Activated CD4-positive, alpha-beta memory T cell treated with anti-CD3 and anti-CD28 coated beads for 36 hours (primary cell): ENCODE measurements at regions not wholly inside any gene's neighbourhood (a gene's known extent, or its start where the extent isn't known, plus 50 kb on each side); places are given as distances from the start of the nearest gene placed in this dataset.
"Not testable (repeated sequence)": the region's sequence is repeated elsewhere in the genome, so short reads cannot be mapped to it uniquely, and the experiment has no call there.

ENCODE experiments used
- CTCF ChIA-PET: fragments of 350-600 bp; sonication (Branson Sonifier 250); formaldehyde crosslinking; loops from one replicate; lab custom pipeline; 2021; ENCODE audit warnings: antibody characterized with exemption, inconsistent platforms; lab: Charles Lee
- POLR2A ChIA-PET: fragments of 350-600 bp; sonication (Branson Sonifier 250); formaldehyde crosslinking; loops from one replicate; lab custom pipeline; 2021; ENCODE audit warnings: antibody characterized with exemption; lab: Charles Lee
- DNase-seq: peaks from one replicate; pipeline ENCODE4 v3.0.0-alpha.2; 2020
- H3K27ac Mint-ChIP-seq: one replicate; pipeline ENCODE4 v1.8.0; 2021; ENCODE audit warnings: mixed read lengths
- H3K27me3 Mint-ChIP-seq: one replicate; pipeline ENCODE4 v1.8.0; 2021; ENCODE audit warnings: mixed read lengths
- H3K36me3 Mint-ChIP-seq: one replicate; pipeline ENCODE4 v1.8.0; 2021; ENCODE audit warnings: mixed read lengths
- H3K4me1 Mint-ChIP-seq: one replicate; pipeline ENCODE4 v1.8.0; 2021; ENCODE audit warnings: low read depth, mixed read lengths
- H3K4me3 Mint-ChIP-seq: one replicate; pipeline ENCODE4 v1.8.0; 2021; ENCODE audit warnings: mild to moderate bottlenecking, mixed read lengths
- H3K9me3 Mint-ChIP-seq: one replicate; pipeline ENCODE4 v1.8.0; 2021; ENCODE audit warnings: mixed read lengths
- intact Hi-C: fragments of 100-400 bp; cut with micrococcal nuclease; formaldehyde crosslinking; loops from one replicate; pipeline ENCODE4 v1.15.1; 2023

GRCh38 chr3:143901105-143901504 is 52.8 kb upstream of the SLC9A9 start:
- Mint-ChIP-seq H3K4me3 (no peak overlapping the region), H3K27ac (no peak overlapping the region), H3K36me3 (no peaks in the 10 kb centered on the region), H3K4me1 (no peaks in the 10 kb centered on the region), H3K9me3 (no peaks in the 10 kb centered on the region), H3K27me3 (peaks cover 2% of the 10 kb centered on the region)
- ChIA-PET CTCF (no interaction called here), POLR2A (no interaction called here)
- intact Hi-C loops, result no loop called here
- no peak for DNase-seq

GRCh38 chr3:143902210-143902609 is 53.9 kb upstream of the SLC9A9 start:
- H3K4me3 Mint-ChIP-seq, result no peak overlapping the region
- intact Hi-C loops, result no loop called here
- CTCF ChIA-PET, result interaction anchor here (0.9 kb wide), 1 partner anchor 8 kb away, joined by 4 read pairs; no protein-coding TSS in a partner anchor

GRCh38 chr3:143910756-143911155 is 60.9 kb upstream of the DIPK2A start:
- no peak overlapping the region for H3K4me3 Mint-ChIP-seq
- no peak for DNase-seq
- POLR2A ChIA-PET, result no interaction called here
- intact Hi-C loops, result no loop called here
- no peaks in the 10 kb centered on the region for H3K36me3 Mint-ChIP-seq
- no peaks in the 10 kb centered on the region for H3K9me3 Mint-ChIP-seq
- H3K27me3 Mint-ChIP-seq, result peaks cover 9% of the 10 kb centered on the region
- H3K4me1 Mint-ChIP-seq, result no peaks in the 10 kb centered on the region
- no peak overlapping the region for H3K27ac Mint-ChIP-seq
- CTCF ChIA-PET, result no interaction called here

More at GRCh38 chr3:143902210-143902609, 53.9 kb upstream of the SLC9A9 start:
- Mint-ChIP-seq H3K4me1 (no peaks in the 10 kb centered on the region), H3K27ac (no peak overlapping the region), H3K27me3 (peaks cover 2% of the 10 kb centered on the region), H3K36me3 (no peaks in the 10 kb centered on the region), H3K9me3 (no peaks in the 10 kb centered on the region)
- DNase-seq, result no peak
- POLR2A ChIA-PET, result no interaction called here

- Mint-ChIP-seq H3K27ac (no peak overlapping the region), H3K36me3 (no peaks in the 10 kb centered on the region), H3K4me3 (no peak overlapping the region), H3K9me3 (no peaks in the 10 kb centered on the region), H3K4me1 (no peaks in the 10 kb centered on the region), H3K27me3 (peaks cover 6% of the 10 kb centered on the region)
- DNase-seq, result no peak
- ChIA-PET POLR2A (no interaction called here), CTCF (no interaction called here)
- intact Hi-C loops, result no loop called here
These were observed 57.4 kb upstream of the DIPK2A start for GRCh38 chr3:143914257-143914656.

- Mint-ChIP-seq H3K4me3 (no peak overlapping the region), H3K9me3 (no peaks in the 10 kb centered on the region), H3K4me1 (no peaks in the 10 kb centered on the region), H3K27me3 (no peaks in the 10 kb centered on the region), H3K27ac (no peak overlapping the region), H3K36me3 (no peaks in the 10 kb centered on the region)
- ChIA-PET CTCF (no interaction called here), POLR2A (no interaction called here)
- intact Hi-C loops, result no loop called here
- no peak for DNase-seq
These were observed 52.8 kb upstream of the DIPK2A start for GRCh38 chr3:143918848-143919247.

GRCh38 chr3:143921176-143921575 is 50.4 kb upstream of the DIPK2A start:
- H3K36me3 Mint-ChIP-seq, H3K27ac Mint-ChIP-seq, H3K9me3 Mint-ChIP-seq, intact Hi-C loops, CTCF ChIA-PET, H3K27me3 Mint-ChIP-seq, DNase-seq, H3K4me1 Mint-ChIP-seq, POLR2A ChIA-PET, H3K4me3 Mint-ChIP-seq: not testable (repeated sequence)
